SK-N-SH treated with all-trans-retinoic acid at 6 μM for 48 hours (cell line): ENCODE measurements at regions not wholly inside any gene's neighbourhood (a gene's known extent, or its start where the extent isn't known, plus 50 kb on each side); places are given as distances from the start of the nearest gene placed in this dataset.

Experiments
- ATAC-seq: fragments of 200-7000 bp; cut with Tn5 transposase; 3 replicates; pipeline ENCODE4 v1.9.1; 2020; ENCODE audit warnings: mild to moderate bottlenecking, moderate library complexity
- ARNTL ChIP-seq: fragments of 450-650 bp; formaldehyde crosslinking; IDR thresholded peaks from 2 replicates; pipeline ENCODE4 v1.5.0; 2020; ENCODE audit warnings: low read depth, mild to moderate bottlenecking, moderate library complexity, borderline replicate concordance
- BACH2 ChIP-seq: fragments of 250-450 bp; sonication (Bioruptor Pico); IDR thresholded peaks from 2 replicates; pipeline ENCODE4 v1.9.0; 2021; ENCODE audit warnings: mild to moderate bottlenecking, borderline replicate concordance
- CREB5 ChIP-seq: fragments of 250-450 bp; sonication (Bioruptor Pico); IDR thresholded peaks from 2 replicates; pipeline ENCODE4 v1.5.1; 2020; ENCODE audit warnings: low read depth, mild to moderate bottlenecking, moderate library complexity
- CSDC2 ChIP-seq: fragments of 250-450 bp; sonication (Bioruptor Pico); IDR thresholded peaks from 2 replicates; pipeline ENCODE4 v1.5.0; 2020; ENCODE audit warnings: mild to moderate bottlenecking, moderate library complexity
- CSRNP3 ChIP-seq: fragments of 250-450 bp; sonication (Bioruptor Pico); IDR thresholded peaks from 2 replicates; pipeline ENCODE4 v1.5.1; 2021; ENCODE audit warnings: mild to moderate bottlenecking, moderate library complexity
- ESRRG ChIP-seq: fragments of 250-450 bp; sonication (Bioruptor Pico); IDR thresholded peaks from 2 replicates; pipeline ENCODE4 v1.6.1; 2021; ENCODE audit warnings: mild to moderate bottlenecking
- GLIS3 ChIP-seq: fragments of 250-450 bp; sonication (Bioruptor Pico); IDR thresholded peaks from 2 replicates; pipeline ENCODE4 v1.5.0; 2020; ENCODE audit warnings: mild to moderate bottlenecking, moderate library complexity
- ISL1 ChIP-seq: fragments of 250-450 bp; sonication (Bioruptor Pico); IDR thresholded peaks from 2 replicates; pipeline ENCODE4 v2.1.2; 2022; ENCODE audit warnings: mild to moderate bottlenecking, moderate library complexity
- OSR1 ChIP-seq: fragments of 250-450 bp; sonication (Bioruptor Pico); IDR thresholded peaks from 2 replicates; pipeline ENCODE4 v1.8.0; 2022; ENCODE audit warnings: moderate library complexity, mild to moderate bottlenecking, inconsistent platforms
- PATZ1 ChIP-seq: fragments of 250-450 bp; sonication (Bioruptor Pico); IDR thresholded peaks from 2 replicates; pipeline ENCODE4 v1.8.0; 2020; ENCODE audit warnings: mild to moderate bottlenecking, moderate library complexity, borderline replicate concordance
- POU6F1 ChIP-seq: fragments of 250-450 bp; sonication (Bioruptor Pico); IDR thresholded peaks from 2 replicates; pipeline ENCODE4 v1.8.0; 2021; ENCODE audit warnings: low read depth, mild to moderate bottlenecking, moderate library complexity, borderline replicate concordance
- PPARA ChIP-seq: fragments of 250-450 bp; sonication (Bioruptor Pico); IDR thresholded peaks from 2 replicates; pipeline ENCODE4 v1.5.0; 2020; ENCODE audit warnings: mild to moderate bottlenecking, borderline replicate concordance
- RARB ChIP-seq: fragments of 250-450 bp; sonication (Bioruptor Pico); IDR thresholded peaks from 2 replicates; pipeline ENCODE4 v1.8.0; 2021; ENCODE audit warnings: mild to moderate bottlenecking, moderate library complexity
- TCF4 ChIP-seq: fragments of 250-450 bp; sonication (Bioruptor Pico); IDR thresholded peaks from 2 replicates; pipeline ENCODE4 v1.8.0; 2021; ENCODE audit warnings: mild to moderate bottlenecking, moderate library complexity, borderline replicate concordance
- TOX ChIP-seq: fragments of 250-450 bp; sonication (Bioruptor Pico); IDR thresholded peaks from 2 replicates; pipeline ENCODE4 v1.8.0; 2021; ENCODE audit warnings: mild to moderate bottlenecking, moderate library complexity, borderline replicate concordance
- ZC3H10 ChIP-seq: fragments of 250-450 bp; sonication (Bioruptor Pico); IDR thresholded peaks from 2 replicates; pipeline ENCODE4 v1.5.1; 2021; ENCODE audit warnings: mild to moderate bottlenecking, moderate library complexity
- ZFP3 ChIP-seq: fragments of 250-450 bp; sonication (Bioruptor Pico); IDR thresholded peaks from 2 replicates; pipeline ENCODE4 v1.5.0; 2020; ENCODE audit warnings: mild to moderate bottlenecking, moderate library complexity
- ZFP30 ChIP-seq: fragments of 450-650 bp; formaldehyde crosslinking; IDR thresholded peaks from 2 replicates; pipeline ENCODE4 v1.5.0; 2022; ENCODE audit warnings: mild to moderate bottlenecking, moderate library complexity
- ZNF565 ChIP-seq: fragments of 450-650 bp; formaldehyde crosslinking; conservative IDR thresholded peaks from 2 replicates; pipeline ENCODE4 v1.5.0; 2020; ENCODE audit warnings: low read depth, mild to moderate bottlenecking, moderate library complexity
- ZNF70 ChIP-seq: fragments of 450-650 bp; formaldehyde crosslinking; IDR thresholded peaks from 2 replicates; pipeline ENCODE4 v1.5.0; 2020; ENCODE audit warnings: mild to moderate bottlenecking, moderate library complexity
- ZNF8 ChIP-seq: fragments of 450-650 bp; formaldehyde crosslinking; IDR thresholded peaks from 2 replicates; pipeline ENCODE4 v1.5.0; 2020; ENCODE audit warnings: mild to moderate bottlenecking, moderate library complexity

- ATAC-seq = peak; percentile 93
- no peak for TF ChIP-seq POU6F1 (CRISPR knock-in tag)
- no peak for TF ChIP-seq PATZ1 (CRISPR knock-in tag)
- TF ChIP-seq BACH2 (CRISPR knock-in tag) = no peak
- no peak for TF ChIP-seq TOX (CRISPR knock-in tag)
- no peak for TF ChIP-seq ZC3H10 (CRISPR knock-in tag)
- TF ChIP-seq ZNF8 (CRISPR knock-in tag) = no peak
- no peak for TF ChIP-seq CREB5
- no peak for TF ChIP-seq RARB (CRISPR knock-in tag)
- no peak for TF ChIP-seq TCF4
- no peak for TF ChIP-seq OSR1 (CRISPR knock-in tag)
- no peak for TF ChIP-seq ZFP30
- TF ChIP-seq CSDC2 = no peak
- no peak for TF ChIP-seq GLIS3 (CRISPR knock-in tag)
- TF ChIP-seq ESRRG = no peak
- TF ChIP-seq PPARA (CRISPR knock-in tag) = no peak
Observed at GRCh38 chr11:130611791-130612251, 163.4 kb downstream of the ADAMTS15 start.

GRCh38 chr11:130612291-130612851, 163.9 kb downstream of the ADAMTS15 start:
- no peak for TF ChIP-seq TCF4
- TF ChIP-seq PATZ1 (CRISPR knock-in tag) = no peak
- no peak for TF ChIP-seq POU6F1 (CRISPR knock-in tag)
- TF ChIP-seq CSRNP3 (CRISPR knock-in tag) = no peak
- TF ChIP-seq ZNF565 = no peak
- TF ChIP-seq ESRRG = no peak
- no peak for TF ChIP-seq ZNF70 (CRISPR knock-in tag)
- TF ChIP-seq ZNF8 (CRISPR knock-in tag) = no peak
- TF ChIP-seq ZC3H10 (CRISPR knock-in tag) = no peak
- no peak for TF ChIP-seq RARB (CRISPR knock-in tag)
- no peak for TF ChIP-seq PPARA (CRISPR knock-in tag)
- TF ChIP-seq ISL1 (CRISPR knock-in tag) = no peak
- TF ChIP-seq ZFP3 (CRISPR knock-in tag) = no peak
- no peak for TF ChIP-seq CSDC2
- TF ChIP-seq BACH2 (CRISPR knock-in tag) = no peak
- no peak for TF ChIP-seq ARNTL (CRISPR knock-in tag)
- no peak for TF ChIP-seq OSR1 (CRISPR knock-in tag)
- TF ChIP-seq TOX (CRISPR knock-in tag) = no peak
- TF ChIP-seq, all 23 proteins: peak for 0
- peak; percentile 77 for ATAC-seq
